IPS DF 6.9 (cell line): ENCODE measurements at regions not wholly inside any gene's neighbourhood (a gene's known extent, or its start where the extent isn't known, plus 50 kb on each side); places are given as distances from the start of the nearest gene placed in this dataset.

Experiments
- DNase-seq: peaks from one replicate; pipeline ENCODE4 v3.0.0-alpha.2; 2013; ENCODE audit warnings: low read depth, low spot score
- H3K27ac ChIP-seq: one replicate; pipeline ENCODE4 v1.5.1; 2013; ENCODE audit warnings: low read length, control low read depth
- H3K27me3 ChIP-seq: 2 replicates; pipeline ENCODE4 v1.6.1; 2013; ENCODE audit warnings: mild to moderate bottlenecking, low read length; ENCODE audit not compliant: control insufficient read depth, insufficient read depth
- H3K36me3 ChIP-seq: 2 replicates; pipeline ENCODE4 v1.6.1; 2013; ENCODE audit warnings: low read length; ENCODE audit not compliant: control insufficient read depth, insufficient read depth
- H3K4me1 ChIP-seq: 2 replicates; pipeline ENCODE4 v1.6.1; 2013; ENCODE audit warnings: low read length; ENCODE audit not compliant: control insufficient read depth, insufficient read depth
- H3K4me3 ChIP-seq: 2 replicates; pipeline ENCODE4 v1.5.1; 2013; ENCODE audit warnings: mild to moderate bottlenecking, low read length
- H3K9me3 ChIP-seq: 2 replicates; pipeline ENCODE4 v1.6.1; 2013; ENCODE audit warnings: low read length, inconsistent platforms; ENCODE audit not compliant: control insufficient read depth, insufficient read depth
- WGBS: extraction: QIAGEN DNeasy Blood & Tissue Kit; methylation state at CpG from one replicate; pipeline ENCODE4 v1.1.7; 2013; ENCODE audit warnings: mixed read lengths, missing lambda C conversion rate; ENCODE audit not compliant: insufficient read length, insufficient coverage; 5-methylcytosine and 5-hydroxymethylcytosine counted together

- no CpG with 5 or more reads among the region's 2 CpGs for WGBS
- no peaks in the 10 kb centered on the region for H3K27me3 ChIP-seq
- no peaks in the 10 kb centered on the region for H3K36me3 ChIP-seq
- no peak overlapping the region for H3K27ac ChIP-seq
- no peaks in the 10 kb centered on the region for H3K9me3 ChIP-seq
- H3K4me1 ChIP-seq: no peaks in the 10 kb centered on the region
- DNase-seq: no peak
- H3K4me3 ChIP-seq: no peak overlapping the region
Measured at GRCh38 chr21:26227130-26227529, 56.6 kb upstream of the APP start.

- Histone ChIP-seq H3K27me3 (no peaks in the 10 kb centered on the region), H3K4me1 (no peaks in the 10 kb centered on the region), H3K27ac (no peak overlapping the region), H3K36me3 (no peaks in the 10 kb centered on the region), H3K4me3 (no peak overlapping the region), H3K9me3 (no peaks in the 10 kb centered on the region)
- no peak for DNase-seq
- WGBS: no CpG with 5 or more reads among the region's 1 CpG
Measured at GRCh38 chr21:26226724-26227123, 56.2 kb upstream of the APP start.

GRCh38 chr21:26225046-26225445 lies 54.5 kb upstream of the APP start:
- H3K36me3 ChIP-seq: no peaks in the 10 kb centered on the region
- H3K4me3 ChIP-seq: no peak overlapping the region
- no peak overlapping the region for H3K27ac ChIP-seq
- H3K27me3 ChIP-seq: no peaks in the 10 kb centered on the region
- no CpG with 5 or more reads among the region's 2 CpGs for WGBS
- H3K9me3 ChIP-seq: no peaks in the 10 kb centered on the region
- no peaks in the 10 kb centered on the region for H3K4me1 ChIP-seq
- no peak for DNase-seq

- no peaks in the 10 kb centered on the region for H3K4me1 ChIP-seq
- no peak overlapping the region for H3K27ac ChIP-seq
- H3K9me3 ChIP-seq: no peaks in the 10 kb centered on the region
- WGBS: no CpG with 5 or more reads among the region's 2 CpGs
- DNase-seq: no peak
- H3K36me3 ChIP-seq: no peaks in the 10 kb centered on the region
- no peaks in the 10 kb centered on the region for H3K27me3 ChIP-seq
- no peak overlapping the region for H3K4me3 ChIP-seq
Measured at GRCh38 chr21:26224366-26224765, 53.8 kb upstream of the APP start.
